NCI-H1105 (cell line): ENCODE measurements at regions not wholly inside any gene's neighbourhood (a gene's known extent, or its start where the extent isn't known, plus 50 kb on each side); places are given as distances from the start of the nearest gene placed in this dataset.

ENCODE experiments used
- DNase-seq: peaks from one replicate; lab custom pipeline; 2025; lab: John Stamatoyannopoulos, UW

DNA sequence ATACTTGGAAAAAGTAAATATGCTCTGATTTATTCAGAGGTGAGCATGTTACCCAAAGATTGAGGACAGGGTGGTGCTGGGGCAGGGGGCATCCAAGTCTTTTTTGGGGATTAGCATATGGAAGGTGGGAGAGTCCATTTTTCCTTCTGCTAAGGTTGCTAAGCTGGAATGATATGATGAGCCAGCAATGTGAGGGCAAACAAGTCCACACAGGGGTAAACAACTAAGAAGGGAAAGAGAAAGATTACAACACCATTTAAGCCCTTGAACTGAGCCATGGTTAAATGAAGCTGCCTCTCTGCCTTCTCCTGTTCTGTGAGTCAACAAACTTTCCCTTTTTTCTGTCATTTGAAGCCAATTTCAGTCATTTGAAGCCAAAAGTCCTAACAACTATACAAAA is 89.0 kb downstream of the RPL22L1 start:
- DNase-seq = no peak

DNA sequence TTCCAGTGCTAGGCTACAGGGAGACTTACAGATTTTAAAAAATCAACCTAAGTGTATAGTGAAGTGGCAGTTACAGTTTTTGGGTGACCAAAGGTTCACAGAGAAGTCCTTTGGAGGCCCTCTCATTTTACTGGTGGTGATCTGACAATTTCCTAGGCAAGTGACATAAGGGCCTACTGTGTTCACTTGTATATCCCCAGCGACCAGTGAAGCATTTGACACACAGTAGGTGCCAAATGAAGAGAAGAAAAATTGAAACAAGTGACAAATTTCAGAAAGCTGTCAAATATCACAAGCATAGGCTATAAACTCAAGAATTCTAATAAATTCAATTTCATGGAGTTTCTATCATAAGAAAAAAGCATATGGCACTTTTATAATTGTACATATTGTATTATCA is 89.5 kb downstream of the RPL22L1 start:
- no peak for DNase-seq

DNA sequence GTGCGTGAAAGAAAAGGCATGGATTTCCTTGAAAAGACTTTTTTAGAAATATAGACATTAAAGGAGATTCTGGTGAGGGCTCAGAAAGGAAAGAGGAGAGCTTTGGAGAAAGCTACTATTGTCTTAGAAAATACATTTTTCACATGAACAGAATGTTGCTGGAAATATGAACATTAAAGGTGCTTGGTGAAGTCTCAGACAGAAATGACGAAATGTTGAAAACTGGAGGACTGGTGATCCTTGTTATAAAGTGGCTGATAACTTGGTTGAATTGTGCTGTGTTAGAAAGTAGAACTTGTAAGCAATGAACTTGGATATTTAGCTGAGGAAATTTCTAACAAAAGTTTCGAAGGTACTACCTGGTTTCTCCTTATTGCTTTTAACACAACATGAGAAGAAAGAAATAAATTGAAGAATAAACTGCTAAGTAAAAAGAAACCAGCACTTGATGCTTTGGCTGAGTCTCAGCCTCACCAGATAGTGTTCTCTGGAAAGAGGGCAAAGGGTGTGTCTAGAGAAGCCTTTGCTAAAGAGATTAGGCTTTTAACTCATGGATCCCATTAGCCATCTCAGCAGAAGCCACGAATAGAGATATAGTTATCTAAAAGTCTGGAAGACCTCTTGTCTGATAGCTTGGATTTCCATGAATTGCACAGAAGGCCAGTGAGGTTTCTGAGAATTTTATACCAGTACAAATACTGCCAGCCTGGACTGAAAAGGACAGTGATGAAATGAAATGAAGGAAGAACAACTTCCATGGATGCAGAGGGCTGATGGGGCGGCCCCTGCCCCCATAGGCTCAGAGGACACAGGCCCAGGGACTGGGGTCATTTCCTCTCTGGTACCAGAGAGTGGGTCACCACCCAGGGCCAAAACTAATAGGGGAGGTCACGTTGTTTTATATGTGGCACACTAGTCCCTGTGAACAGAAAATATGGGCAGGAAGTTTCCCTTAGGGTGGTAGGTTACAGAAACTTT is 91.5 kb downstream of the RPL22L1 start:
- DNase-seq = no peak

DNA sequence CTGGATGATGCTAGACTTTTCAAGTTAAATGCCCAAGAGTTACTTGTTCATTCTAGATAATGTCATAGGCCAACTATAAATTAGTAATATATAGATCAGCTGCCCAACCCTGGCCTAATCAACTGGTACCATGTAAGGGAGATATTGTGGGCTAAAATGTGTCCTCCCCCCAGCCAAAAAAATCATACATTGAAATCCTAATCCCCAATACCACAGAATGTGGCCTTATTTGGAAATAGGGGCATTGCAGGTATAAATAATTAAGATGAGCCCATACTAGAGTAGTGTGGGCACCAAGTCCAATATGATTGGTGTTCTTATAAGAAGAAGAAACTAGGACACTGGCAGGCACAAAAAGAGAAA is 92.5 kb downstream of the RPL22L1 start:
- DNase-seq = no peak

DNA sequence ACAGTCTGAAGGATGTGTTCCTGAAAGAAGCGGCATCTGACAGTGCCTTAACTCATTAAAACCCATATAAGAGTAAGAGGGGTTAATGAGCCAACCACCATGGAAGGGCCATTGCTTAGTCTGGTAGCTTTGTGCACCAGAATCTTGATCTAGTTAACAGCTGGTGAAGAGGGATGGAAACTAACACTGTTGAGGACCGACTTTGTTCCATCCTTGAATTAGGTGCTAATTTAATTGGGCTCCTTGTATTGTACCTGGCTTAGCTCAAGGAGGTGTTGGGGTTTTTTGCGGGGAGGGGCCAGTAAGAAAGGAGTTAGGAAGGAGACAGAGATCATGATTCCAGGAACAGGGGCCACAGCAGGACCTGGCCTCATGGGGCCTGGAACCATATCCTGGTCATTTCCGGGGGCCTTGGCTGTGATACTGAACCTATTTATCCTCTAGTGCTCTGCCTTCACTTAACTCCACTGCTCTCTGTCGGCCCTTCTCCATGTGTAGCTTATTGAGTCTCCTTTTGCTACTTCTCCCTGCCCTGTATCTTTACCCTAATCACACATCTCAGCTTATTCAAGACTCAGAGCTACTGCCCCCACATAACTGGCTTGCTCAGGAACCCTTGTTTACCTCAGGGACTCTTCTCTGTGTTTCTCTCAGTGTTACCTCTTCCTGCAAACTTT is 93.0 kb downstream of the RPL22L1 start:
- DNase-seq = no peak

DNA sequence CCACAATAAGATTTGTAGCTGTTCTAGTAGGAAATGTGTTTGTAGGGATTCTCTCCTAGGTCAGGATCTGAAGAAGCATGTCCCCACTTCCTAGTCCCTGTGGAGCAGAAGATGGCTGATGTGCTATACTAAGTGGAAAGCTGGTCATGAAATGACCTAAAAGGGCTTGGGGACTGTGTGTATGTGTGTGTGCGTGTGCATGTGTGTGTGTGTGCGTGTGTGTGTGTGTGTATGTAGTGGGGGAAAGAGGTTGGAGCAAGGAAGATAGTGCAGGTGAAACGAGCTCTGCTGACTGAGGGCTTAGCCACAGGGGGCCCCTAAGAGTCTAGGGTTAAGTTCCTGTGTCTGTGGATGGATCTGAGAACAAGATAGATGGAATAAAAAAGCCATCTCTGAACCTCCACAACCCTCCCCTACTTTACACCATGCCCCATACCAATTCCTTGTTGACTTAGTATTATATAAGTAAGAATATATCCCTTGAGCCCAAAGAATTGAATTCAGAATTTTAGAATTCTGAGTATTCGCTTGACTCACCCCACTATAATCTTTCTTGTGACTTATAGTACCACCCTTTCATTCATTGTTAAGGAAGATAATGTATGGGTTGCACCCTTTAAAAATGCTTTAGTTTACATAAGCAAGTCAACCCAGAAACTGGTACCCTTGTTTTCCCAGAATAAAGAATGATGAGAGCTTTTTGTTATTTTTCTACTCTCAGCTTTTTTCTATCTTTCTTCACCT is 96.1 kb downstream of the RPL22L1 start:
- no peak for DNase-seq

DNA sequence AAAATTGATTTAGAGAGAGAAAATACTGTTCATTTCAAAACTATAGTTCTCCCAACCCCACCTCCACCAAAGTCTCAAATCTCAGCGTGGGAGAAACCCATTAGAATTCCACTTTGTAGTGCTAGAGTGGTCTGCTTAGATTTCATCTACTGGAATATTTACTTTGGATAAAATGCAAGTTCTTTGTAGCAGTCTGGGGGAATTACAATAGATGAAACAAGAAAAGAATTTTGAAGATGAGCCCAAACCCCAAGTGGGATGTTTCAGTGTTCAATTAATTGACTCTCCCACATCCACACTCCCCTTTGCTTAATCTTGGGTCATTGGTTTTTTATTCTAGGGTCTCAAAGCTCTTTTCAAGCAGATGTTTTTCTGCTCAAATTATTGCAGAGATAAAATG is 97.8 kb downstream of the RPL22L1 start:
- no peak for DNase-seq

DNA sequence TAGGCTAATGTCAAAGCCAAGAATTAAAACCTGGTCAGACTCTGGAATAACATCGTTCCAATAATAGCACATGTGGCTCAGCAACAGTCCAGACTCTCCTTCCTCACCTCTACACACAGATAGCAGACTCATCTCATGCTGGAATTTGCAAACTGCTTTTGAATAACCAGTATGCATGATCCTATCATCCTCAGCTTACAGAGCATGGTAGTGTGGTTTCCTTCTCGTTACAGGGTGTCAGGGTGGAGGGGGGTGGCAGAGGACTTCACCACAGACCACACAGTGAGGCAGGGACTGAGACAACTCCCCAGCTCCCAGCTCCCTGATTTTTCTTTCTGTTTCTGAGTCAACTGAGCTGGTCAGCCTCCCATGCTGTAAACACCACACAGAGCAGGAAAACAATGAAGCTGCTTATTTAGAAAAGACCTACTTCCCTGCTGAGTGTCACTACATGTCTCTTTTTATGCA is 101.6 kb downstream of the RPL22L1 start:
- no peak for DNase-seq

DNA sequence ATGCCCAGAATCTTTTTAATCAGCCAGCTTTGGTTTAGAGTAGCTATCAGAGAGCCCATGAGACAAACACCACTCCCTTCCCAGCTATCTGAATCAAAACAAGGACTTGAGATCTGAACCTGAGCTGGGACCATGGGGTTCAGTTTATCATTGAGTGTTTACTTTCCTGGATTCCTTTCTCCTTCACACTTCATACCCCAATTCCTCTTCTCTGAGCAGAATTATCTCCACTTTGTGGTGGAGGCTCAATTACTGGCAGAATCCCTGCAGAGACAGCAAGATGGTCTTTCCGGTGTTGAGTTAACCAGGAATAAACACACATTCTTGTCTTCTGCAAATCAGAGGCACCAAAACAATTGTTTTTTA is 102.4 kb downstream of the RPL22L1 start:
- DNase-seq = no peak

DNA sequence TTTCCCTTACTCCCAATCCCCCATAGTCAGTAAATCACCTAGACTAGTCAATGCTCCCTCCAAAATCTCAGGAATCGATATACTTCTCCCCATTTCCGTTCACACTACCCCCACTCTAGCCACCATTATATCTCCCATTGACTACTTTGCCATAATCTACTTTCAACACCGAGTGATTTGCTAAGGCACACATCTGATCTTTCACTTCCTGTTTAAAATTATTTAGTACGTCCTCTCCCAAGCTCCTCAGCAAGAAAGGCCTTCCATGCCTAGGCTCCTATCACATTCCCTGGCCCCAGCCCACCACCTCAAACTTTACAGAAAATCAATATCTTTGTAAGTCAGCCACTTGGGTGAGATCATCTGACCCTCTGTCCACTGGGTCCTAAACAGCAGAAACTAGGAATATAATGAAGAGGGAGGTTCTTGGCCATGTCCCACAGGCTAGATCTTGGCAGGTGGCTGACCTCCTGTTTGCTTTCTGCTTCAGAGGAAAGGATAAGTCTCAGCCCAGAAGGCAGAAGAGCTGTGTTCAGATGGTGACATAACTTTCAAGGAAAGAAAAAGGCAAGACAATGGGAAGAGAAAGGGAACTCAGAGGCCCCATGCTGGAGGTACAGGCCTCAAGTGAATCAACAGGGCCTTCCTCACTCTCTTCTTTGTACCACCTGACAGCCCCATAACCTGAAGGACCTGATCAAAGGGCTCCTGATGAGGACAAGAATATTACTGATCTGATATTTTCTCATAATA is 103.0 kb downstream of the RPL22L1 start:
- no peak for DNase-seq

DNA sequence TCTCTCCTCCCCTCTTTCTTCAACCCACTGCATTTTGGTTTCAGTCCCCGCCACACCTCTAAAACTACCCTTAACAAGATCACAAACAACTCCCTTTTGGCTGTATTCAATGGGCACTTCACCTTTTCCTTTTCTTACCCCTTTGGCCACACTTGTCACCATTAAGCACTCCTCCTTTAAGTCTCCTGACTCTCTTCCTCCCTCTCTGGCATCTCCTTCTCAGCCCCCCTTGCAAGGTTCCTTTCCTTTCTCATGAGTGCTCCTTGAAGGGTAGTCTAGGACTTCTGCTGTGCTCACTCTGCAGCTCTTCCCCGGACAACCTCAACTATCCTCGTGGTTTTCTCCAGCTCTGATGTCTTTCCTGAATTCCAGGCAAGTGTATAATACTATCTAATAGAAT is 103.7 kb downstream of the RPL22L1 start:
- DNase-seq = no peak

DNA sequence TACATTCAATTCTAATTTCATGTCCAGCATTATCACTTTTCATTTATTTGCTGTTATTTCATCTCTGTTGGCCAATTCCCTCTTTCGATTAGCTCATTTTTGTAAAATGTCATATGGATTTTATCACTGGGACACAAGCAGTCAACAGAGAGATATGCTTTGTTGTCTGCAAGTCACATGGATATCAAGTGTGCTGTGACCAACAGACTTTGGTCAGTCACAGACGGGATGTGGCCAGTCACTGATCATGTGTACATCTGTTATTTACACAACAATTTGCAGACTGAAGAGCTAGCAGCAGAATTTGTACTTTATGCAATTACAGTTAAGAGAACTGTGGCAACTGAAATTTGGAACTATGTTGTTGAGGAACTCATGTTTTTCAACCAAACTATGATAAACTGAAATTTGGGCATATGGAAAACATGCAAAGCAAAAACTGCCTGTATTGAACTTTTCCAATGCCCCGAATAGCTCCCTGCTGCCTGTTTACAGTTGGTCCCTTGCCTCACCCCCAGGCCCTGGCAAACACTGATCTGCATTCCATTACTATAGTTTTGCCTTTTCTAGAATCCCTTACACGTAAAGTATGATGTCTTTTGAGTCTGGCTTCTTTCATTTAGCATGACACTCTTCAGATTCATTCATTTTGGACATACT is 104.4 kb downstream of the RPL22L1 start:
- DNase-seq = no peak

DNA sequence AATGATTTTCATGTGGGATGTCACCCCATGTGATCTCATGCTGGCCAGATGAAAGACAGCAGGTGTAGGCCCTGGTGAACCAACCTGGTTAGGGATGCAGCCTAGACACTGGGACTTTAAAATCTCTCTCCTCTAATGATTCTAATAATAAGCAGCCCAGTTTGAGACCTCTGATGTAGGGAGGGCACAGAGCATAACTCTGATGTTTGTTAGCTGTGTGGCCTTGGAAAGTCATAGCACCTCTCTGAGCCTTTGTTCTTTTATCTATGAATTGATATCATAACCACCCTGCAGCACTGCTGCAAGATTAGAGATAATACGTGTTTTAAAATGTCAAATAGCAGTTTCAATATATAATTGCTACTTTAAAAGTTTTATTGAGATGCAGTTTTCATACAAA is 106.0 kb downstream of the RPL22L1 start:
- no peak for DNase-seq

DNA sequence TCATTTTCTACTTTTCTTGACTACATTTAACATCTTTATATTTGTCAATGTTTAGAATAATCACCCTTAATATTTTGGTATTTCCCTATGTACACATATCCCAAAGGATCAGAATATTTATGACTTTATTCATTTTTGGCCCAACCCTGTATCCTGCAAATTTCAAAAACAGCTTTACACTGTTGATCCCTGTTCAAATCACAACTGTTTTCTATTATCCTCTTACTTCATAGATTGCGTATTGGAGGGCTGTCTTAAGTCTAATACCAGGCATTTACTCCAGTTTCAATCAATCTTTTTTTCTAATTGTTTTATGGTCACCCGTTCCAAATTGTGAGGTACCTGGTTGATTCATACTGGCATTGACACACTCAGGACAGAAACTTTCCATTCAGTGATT is 107.9 kb downstream of the RPL22L1 start:
- DNase-seq = no peak

DNA sequence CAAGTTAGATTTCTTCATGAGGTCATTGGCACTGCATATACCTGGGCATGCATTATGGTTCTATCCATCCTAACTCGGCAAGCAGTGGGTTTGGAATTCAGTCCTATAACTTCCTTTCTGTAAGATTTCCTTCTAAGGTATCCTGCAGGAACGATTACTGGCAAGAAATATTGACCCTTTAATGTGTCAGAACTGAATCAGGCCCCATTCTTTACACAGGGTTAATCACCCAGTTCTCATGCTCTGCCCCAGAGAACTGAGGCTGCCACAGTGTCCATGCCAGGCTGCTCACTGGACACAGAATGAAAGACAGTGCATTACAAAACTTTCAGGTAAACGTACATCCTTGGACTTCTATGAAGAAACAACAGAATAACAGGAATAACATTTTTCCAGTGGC is 108.9 kb downstream of the RPL22L1 start:
- no peak for DNase-seq

DNA sequence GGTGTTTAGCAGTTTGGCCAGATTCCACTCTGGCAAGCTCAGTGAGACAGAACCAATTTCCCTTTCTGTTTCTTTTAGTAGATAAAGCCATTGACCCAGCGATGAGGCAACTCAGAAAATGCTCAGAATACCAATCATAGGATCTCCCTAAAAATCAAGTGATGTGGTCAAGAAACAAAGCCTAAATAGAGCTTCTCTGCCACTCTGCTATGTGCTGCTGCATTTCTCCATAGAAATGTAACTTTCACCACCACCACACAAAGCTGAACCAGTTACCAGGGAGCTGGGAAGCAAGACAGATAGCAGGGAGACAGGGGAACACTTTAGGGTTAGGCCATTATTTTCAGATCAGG is 109.8 kb downstream of the RPL22L1 start:
- no peak for DNase-seq

DNA sequence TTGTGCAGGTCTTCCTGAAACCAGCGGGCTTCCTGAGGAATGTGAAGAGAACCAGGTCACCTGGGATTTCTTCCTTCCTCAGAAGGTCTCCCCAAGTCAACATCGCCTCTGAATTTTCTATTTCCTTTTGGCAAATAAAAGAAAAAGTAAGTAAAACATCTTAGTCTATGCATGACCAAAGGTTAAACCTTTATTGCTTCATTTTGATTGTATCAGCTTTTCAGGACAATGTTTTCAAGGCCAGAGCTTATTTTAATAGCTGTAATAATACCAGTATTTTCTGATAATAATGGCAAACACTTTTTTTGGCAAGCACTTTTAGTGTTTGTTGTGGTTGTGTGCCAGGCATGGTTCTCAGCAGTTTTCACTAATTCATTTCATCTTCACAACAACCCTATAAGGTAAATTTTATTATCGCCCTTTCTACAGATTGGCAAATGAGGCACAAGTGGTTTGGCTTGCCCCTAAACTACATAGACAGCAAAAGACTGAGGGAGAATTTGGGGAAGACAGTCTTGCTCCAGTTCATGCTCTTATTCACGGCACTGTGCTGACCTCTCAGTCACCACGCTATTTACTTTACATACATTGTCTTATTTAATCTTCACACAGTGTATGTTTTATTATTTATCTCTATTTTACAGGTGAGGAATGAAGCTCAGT is 110.4 kb downstream of the RPL22L1 start:
- no peak for DNase-seq

DNA sequence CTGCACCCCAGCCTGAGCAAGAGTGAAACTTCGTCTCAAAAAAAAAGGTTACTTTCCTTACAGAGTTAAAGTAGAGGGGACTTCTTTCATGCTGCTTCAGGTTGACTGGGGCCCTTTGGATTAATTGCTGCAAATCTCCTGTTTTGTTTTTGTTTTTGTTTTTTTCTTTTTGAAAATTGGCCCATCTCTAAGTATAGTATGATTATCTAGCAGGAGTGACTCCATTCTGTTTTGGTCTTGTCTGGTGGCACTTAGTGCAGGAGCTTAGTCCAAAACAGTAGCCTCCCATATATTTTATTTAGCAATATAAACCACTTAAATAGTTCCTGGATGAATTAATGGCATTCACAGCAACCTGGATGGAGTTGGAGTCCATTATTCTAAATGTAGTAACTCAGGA is 113.0 kb downstream of the RPL22L1 start:
- no peak for DNase-seq

DNA sequence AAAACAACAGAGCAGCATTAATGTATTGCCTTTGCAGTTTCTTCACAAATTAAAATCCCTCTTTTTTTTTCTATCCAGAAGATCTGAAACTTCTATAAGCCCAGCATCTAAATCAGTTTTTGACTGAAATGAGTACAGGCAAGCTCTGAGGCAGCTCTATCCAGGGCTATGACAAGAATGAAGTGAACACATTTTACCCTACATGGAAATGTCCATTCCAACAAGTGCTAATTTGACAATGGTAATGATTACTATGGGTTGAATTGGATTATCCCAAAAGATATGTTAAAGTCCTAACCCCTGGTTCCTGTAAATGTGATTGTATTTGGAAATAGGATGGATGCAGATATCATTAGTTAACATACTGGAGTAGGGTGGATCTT is 115.7 kb downstream of the RPL22L1 start:
- no peak for DNase-seq

DNA sequence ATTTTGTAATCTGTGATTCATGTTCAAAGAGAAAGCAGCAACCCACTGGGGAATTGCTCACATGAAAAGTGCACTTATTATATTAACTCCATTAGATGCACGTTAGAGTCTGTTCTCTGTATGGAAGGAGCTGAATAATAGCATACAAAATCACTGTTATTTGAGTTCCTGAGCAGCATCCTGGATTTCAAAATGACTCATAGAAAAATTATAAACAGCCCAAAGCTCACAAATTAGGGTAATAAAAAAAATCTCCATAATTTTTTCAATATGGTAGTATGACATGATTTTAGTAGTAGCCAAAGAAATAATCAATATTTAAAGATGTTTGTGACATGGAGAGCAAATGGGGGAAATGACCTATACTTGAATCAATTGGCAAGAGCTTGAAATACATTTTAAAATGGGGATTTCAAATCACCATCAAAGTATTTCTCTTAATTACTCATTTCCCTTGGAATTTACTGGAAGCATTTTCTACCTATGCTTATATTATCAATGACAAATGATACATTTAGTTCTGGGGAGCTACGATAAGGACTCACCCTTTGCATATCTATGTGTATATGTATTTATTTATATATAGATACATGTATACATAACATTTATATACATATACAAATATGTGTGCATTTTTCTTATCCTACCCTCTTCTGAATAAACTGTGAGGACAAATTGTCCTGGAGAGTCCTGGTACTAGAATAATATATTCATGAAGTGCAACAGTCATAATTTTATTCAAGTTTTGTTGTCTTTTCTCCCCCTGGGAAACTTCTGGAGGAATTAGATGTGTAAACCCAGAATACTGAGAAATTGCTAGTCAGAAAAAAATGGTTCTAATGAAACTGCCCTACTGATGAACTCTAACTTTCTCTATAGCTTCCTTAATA is 116.3 kb downstream of the RPL22L1 start:
- no peak for DNase-seq
